Panc1 (cell line): ENCODE measurements at regions not wholly inside any gene's neighbourhood (a gene's known extent, or its start where the extent isn't known, plus 50 kb on each side); places are given as distances from the start of the nearest gene placed in this dataset.

Source experiments
- ATAC-seq: fragments of 200-7000 bp; cut with Tn5 transposase; 2 replicates; pipeline ENCODE4 v1.9.1; 2020; ENCODE audit warnings: mild to moderate bottlenecking, moderate library complexity
- BruUV-seq: library from RNA; stranded (reverse); fragments of 400-500 nt; replicated peaks from 2 replicates; lab custom pipeline; 2021; lab: Mats Ljungman, UMichigan
- CTCF ChIA-PET: fragments of 300-600 bp; sonication (Branson Sonifier 250); formaldehyde crosslinking; loops from one replicate; lab custom pipeline; 2022; ENCODE audit warnings: antibody characterized with exemption; lab: Charles Lee
- POLR2A ChIA-PET: fragments of 300-600 bp; sonication (Branson Sonifier 250); formaldehyde crosslinking; loops from one replicate; lab custom pipeline; 2022; ENCODE audit warnings: antibody characterized with exemption; lab: Charles Lee
- DNase-seq: peaks from one replicate; pipeline ENCODE4 v3.0.0-alpha.2; 2010; ENCODE audit warnings: low read depth, low spot score
- H3K27ac ChIP-seq: 2 replicates; pipeline ENCODE4 v1.5.1; 2011; ENCODE audit warnings: mild to moderate bottlenecking, low read length, inconsistent platforms
- H3K27me3 ChIP-seq: fragments of 200-500 bp; sonication (Bioruptor generic); 2 replicates; pipeline ENCODE4 v1.6.0; 2014; ENCODE audit warnings: low read length, inconsistent platforms; ENCODE audit not compliant: control insufficient read depth, insufficient read depth
- H3K36me3 ChIP-seq: fragments of 200-500 bp; sonication (Bioruptor generic); 2 replicates; pipeline ENCODE4 v1.5.1; 2014; ENCODE audit warnings: inconsistent platforms, mild to moderate bottlenecking, low read length, moderate library complexity; ENCODE audit not compliant: control insufficient read depth, insufficient read depth
- H3K4me1 ChIP-seq: 2 replicates; pipeline ENCODE4 v1.5.1; 2011; ENCODE audit warnings: inconsistent platforms, mild to moderate bottlenecking, low read length, moderate library complexity; ENCODE audit not compliant: control insufficient read depth, insufficient read depth
- H3K4me3 ChIP-seq, 2 experiments: 2 replicates each; pipeline ENCODE4 v1.5.1; 2011 to 2012; ENCODE audit warnings: low read depth in 2 of 2, low read length in 2 of 2, mild to moderate bottlenecking in 2 of 2, inconsistent platforms in 1 of 2, moderate library complexity in 1 of 2
- H3K9me3 ChIP-seq: fragments of 200-500 bp; sonication (Bioruptor generic); 2 replicates; pipeline ENCODE4 v1.5.1; 2014; ENCODE audit warnings: low read depth, mild to moderate bottlenecking, inconsistent platforms, low read length, moderate library complexity; ENCODE audit not compliant: control insufficient read depth, insufficient read depth
- POLR2AphosphoS5 ChIP-seq: IDR thresholded peaks from 2 replicates; pipeline ENCODE4 v1.6.1; 2012; ENCODE audit warnings: mild to moderate bottlenecking, low read depth, low read length, moderate library complexity
- SIN3A ChIP-seq: IDR thresholded peaks from 2 replicates; pipeline ENCODE4 v1.6.1; 2012; ENCODE audit warnings: low read depth, mild to moderate bottlenecking, low read length, moderate library complexity, borderline replicate concordance; ENCODE audit not compliant: insufficient read depth
- TCF7L2 ChIP-seq: IDR thresholded peaks from 2 replicates; pipeline ENCODE4 v1.6.1; 2011; ENCODE audit warnings: mild to moderate bottlenecking, low read depth, low read length, inconsistent platforms
- in situ Hi-C: cut with HindIII; loops from 2 replicates; pipeline ENCODE4 v1.10.0; 2016; ENCODE audit warnings: low sequenced_read_pairs, low pct_unique_long_range_greater_than_20kb
- intact Hi-C: fragments of 100-400 bp; cut with micrococcal nuclease; formaldehyde crosslinking; loops from one replicate; pipeline ENCODE4 v1.10.0; 2022; ENCODE audit not compliant: unreplicated experiment
- TF ChIP-seq, protein P1 (sequence below): fragments of 450-650 bp; IDR thresholded peaks from 2 replicates; pipeline ENCODE4 v1.5.1; 2017; ENCODE audit warnings: mild to moderate bottlenecking
- TF ChIP-seq, protein P2 (sequence below), 2 experiments: IDR thresholded peaks; 2 replicates each; pipeline ENCODE4 v1.6.1; 2011 to 2012; ENCODE audit warnings: low read depth in 2 of 2, control low read depth in 1 of 2, low read length in 1 of 2, mild to moderate bottlenecking in 1 of 2, moderate library complexity in 1 of 2; ENCODE audit not compliant: insufficient read depth in 1 of 2

DNA sequence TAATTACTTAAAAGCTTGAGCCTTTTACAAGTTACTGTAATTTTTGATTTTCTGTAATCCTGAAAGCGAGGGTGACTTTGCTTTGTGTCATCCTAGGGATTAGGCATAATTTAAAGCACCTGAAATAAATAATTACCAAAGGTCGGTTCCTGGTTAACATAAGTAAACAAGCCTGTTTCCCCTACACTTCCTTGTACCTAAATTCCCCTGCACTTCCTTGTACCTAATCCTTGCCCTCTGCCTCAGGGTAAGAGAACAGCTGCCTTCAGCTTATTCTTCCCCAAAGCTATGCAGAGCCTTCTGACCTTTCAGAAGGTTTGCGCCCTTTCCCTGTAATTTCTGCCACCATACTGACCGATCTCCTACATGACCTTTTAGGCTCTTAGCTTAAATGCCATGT, 166.1 kb upstream of the PDE5A start:
- Histone ChIP-seq H3K4me3 (no peak overlapping the region), H3K27ac (peak overlapping the region; percentile 23; the same call in 1 of the 2 replicates), H3K4me1 (no peaks in the 10 kb centered on the region; the same call in 1 of the 2 replicates), H3K36me3 (no peaks in the 10 kb centered on the region), H3K9me3 (no peaks in the 10 kb centered on the region), H3K27me3 (no peaks in the 10 kb centered on the region)
- ATAC-seq (no peak), DNase-seq (no peak)
- intact Hi-C loops (loop anchor here (10.0 kb wide), 1 partner anchor 250 kb away; no protein-coding TSS in a partner anchor), in situ Hi-C loops (no loop called here)
- BruUV-seq, result no TSS peak
- ChIA-PET CTCF (no interaction called here), POLR2A (no interaction called here)
- TF ChIP-seq POLR2AphosphoS5 (no peak), SIN3A (no peak), TCF7L2 (no peak)
- TF ChIP-seq, protein P1, sequence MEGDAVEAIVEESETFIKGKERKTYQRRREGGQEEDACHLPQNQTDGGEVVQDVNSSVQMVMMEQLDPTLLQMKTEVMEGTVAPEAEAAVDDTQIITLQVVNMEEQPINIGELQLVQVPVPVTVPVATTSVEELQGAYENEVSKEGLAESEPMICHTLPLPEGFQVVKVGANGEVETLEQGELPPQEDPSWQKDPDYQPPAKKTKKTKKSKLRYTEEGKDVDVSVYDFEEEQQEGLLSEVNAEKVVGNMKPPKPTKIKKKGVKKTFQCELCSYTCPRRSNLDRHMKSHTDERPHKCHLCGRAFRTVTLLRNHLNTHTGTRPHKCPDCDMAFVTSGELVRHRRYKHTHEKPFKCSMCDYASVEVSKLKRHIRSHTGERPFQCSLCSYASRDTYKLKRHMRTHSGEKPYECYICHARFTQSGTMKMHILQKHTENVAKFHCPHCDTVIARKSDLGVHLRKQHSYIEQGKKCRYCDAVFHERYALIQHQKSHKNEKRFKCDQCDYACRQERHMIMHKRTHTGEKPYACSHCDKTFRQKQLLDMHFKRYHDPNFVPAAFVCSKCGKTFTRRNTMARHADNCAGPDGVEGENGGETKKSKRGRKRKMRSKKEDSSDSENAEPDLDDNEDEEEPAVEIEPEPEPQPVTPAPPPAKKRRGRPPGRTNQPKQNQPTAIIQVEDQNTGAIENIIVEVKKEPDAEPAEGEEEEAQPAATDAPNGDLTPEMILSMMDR, result no peak
- TF ChIP-seq, protein P2, sequence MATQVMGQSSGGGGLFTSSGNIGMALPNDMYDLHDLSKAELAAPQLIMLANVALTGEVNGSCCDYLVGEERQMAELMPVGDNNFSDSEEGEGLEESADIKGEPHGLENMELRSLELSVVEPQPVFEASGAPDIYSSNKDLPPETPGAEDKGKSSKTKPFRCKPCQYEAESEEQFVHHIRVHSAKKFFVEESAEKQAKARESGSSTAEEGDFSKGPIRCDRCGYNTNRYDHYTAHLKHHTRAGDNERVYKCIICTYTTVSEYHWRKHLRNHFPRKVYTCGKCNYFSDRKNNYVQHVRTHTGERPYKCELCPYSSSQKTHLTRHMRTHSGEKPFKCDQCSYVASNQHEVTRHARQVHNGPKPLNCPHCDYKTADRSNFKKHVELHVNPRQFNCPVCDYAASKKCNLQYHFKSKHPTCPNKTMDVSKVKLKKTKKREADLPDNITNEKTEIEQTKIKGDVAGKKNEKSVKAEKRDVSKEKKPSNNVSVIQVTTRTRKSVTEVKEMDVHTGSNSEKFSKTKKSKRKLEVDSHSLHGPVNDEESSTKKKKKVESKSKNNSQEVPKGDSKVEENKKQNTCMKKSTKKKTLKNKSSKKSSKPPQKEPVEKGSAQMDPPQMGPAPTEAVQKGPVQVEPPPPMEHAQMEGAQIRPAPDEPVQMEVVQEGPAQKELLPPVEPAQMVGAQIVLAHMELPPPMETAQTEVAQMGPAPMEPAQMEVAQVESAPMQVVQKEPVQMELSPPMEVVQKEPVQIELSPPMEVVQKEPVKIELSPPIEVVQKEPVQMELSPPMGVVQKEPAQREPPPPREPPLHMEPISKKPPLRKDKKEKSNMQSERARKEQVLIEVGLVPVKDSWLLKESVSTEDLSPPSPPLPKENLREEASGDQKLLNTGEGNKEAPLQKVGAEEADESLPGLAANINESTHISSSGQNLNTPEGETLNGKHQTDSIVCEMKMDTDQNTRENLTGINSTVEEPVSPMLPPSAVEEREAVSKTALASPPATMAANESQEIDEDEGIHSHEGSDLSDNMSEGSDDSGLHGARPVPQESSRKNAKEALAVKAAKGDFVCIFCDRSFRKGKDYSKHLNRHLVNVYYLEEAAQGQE (IDR thresholded peaks at IDR 0.05; ENCODE audit: insufficient read depth in 1 of 2, low read depth in 2 of 2, low read length in 1 of 2), result no peak

DNA sequence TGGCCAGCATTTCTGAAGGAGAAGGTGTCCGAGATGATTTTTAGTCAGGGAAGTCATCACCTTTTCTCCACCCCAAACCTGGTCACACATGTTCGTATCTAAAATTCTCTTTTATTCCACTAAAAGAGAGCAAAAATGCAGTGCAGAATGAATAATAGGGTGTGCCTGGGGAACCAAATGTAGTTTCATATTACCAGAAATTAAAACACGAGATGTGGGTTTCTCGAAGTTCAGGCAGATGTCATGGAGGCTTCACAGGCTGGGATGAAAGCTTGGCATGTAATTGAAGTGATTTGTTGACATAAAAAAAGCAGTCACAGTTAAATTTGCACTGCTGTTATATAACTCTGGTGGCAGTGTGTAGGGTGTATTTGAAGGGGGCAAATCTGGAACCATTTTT, 165.5 kb upstream of the PDE5A start:
- in situ Hi-C loops (no loop called here), intact Hi-C loops (loop anchor here (10.0 kb wide), 1 partner anchor 251 kb away; no protein-coding TSS in a partner anchor)
- H3K4me1 ChIP-seq, result no peaks in the 10 kb centered on the region; the same call in 1 of the 2 replicates
- no peak overlapping the region for H3K4me3 ChIP-seq
- no TSS peak for BruUV-seq
- ATAC-seq (no peak), DNase-seq (no peak)
- no peaks in the 10 kb centered on the region for H3K36me3 ChIP-seq
- TF ChIP-seq, protein P2 (IDR thresholded peaks at IDR 0.05; ENCODE audit: insufficient read depth in 1 of 2, low read depth in 2 of 2, low read length in 1 of 2), result no peak
- TF ChIP-seq TCF7L2, result no peak
- TF ChIP-seq SIN3A, result no peak
- no peak for TF ChIP-seq POLR2AphosphoS5
- TF ChIP-seq, protein P1, result no peak
- ChIA-PET CTCF (no interaction called here), POLR2A (interaction anchor here (0.6 kb wide), 1 partner anchor 321 kb away, joined by 18 read pairs; no protein-coding TSS in a partner anchor)
- no peaks in the 10 kb centered on the region for H3K9me3 ChIP-seq
- H3K27ac ChIP-seq, result peak overlapping the region; percentile 7; the same call in 1 of the 2 replicates
- no peaks in the 10 kb centered on the region for H3K27me3 ChIP-seq
